B cell (primary cell): ENCODE measurements at regions not wholly inside any gene's neighbourhood (a gene's known extent, or its start where the extent isn't known, plus 50 kb on each side); places are given as distances from the start of the nearest gene placed in this dataset.

ENCODE experiments used
- ATAC-seq: fragments of 200-7000 bp; cut with Tn5 transposase; one replicate; pipeline ENCODE4 v1.10.0; 2021; ENCODE audit warnings: low read depth, mild to moderate bottlenecking, moderate number of reproducible peaks, moderate library complexity
- CTCF ChIA-PET: fragments of 350-600 bp; sonication (Branson Sonifier 250); formaldehyde crosslinking; loops from one replicate; lab custom pipeline; 2021; ENCODE audit warnings: antibody characterized with exemption, inconsistent platforms; lab: Charles Lee
- POLR2A ChIA-PET: fragments of 350-600 bp; sonication (Branson Sonifier 250); formaldehyde crosslinking; loops from one replicate; lab custom pipeline; 2021; ENCODE audit warnings: antibody characterized with exemption; lab: Charles Lee
- DNase-seq: peaks from one replicate; pipeline ENCODE4 v3.0.0; 2013
- H2AFZ ChIP-seq: 2 replicates; pipeline ENCODE4 v1.6.1; 2012; ENCODE audit warnings: mild to moderate bottlenecking, low read depth, low read length; ENCODE audit not compliant: insufficient read depth, poor library complexity, severe bottlenecking
- H3K27ac ChIP-seq, 2 donors: 1 replicate in 1 of 2; 2 replicates in 1 of 2; pipeline ENCODE4 v1.5.1; 2012 to 2013; ENCODE audit warnings: low read length in 2 of 2, mild to moderate bottlenecking in 2 of 2, moderate library complexity in 1 of 2
- H3K27me3 ChIP-seq, 4 experiments: fragments of 200-600 bp in 1 of 4; sonication (generic) in 1 of 4; replicated peaks in 1 of 4; 1 replicate in 2 of 4; 2 replicates in 2 of 4; pipeline versions ENCODE4 v1.6.1 to v1.7.0; 2013 to 2016; ENCODE audit warnings: low read length in 3 of 4, mild to moderate bottlenecking in 2 of 4, mixed read lengths in 1 of 4, moderate library complexity in 1 of 4; ENCODE audit not compliant: insufficient read depth in 4 of 4, control insufficient read depth in 3 of 4; ENCODE audit errors: control extremely low read depth in 1 of 4
- H3K36me3 ChIP-seq, 2 experiments: replicated peaks in 1 of 2; 1 replicate in 1 of 2; 2 replicates in 1 of 2; pipeline versions ENCODE4 v1.6.1 to v1.7.1; 2013; ENCODE audit warnings: low read length in 1 of 2; ENCODE audit not compliant: insufficient read depth in 2 of 2, control insufficient read depth in 1 of 2; ENCODE audit errors: control extremely low read depth in 1 of 2, extremely low read depth in 1 of 2
- H3K4me1 ChIP-seq, 2 donors: fragments of 200-600 bp in 1 of 2; sonication (generic) in 1 of 2; 1 replicate in 1 of 2; 2 replicates in 1 of 2; pipeline versions ENCODE4 v1.5.1 to v1.6.1; 2013 to 2017; ENCODE audit warnings: low read length in 2 of 2; ENCODE audit not compliant: control insufficient read depth in 2 of 2, insufficient read depth in 2 of 2
- H3K4me2 ChIP-seq: replicated peaks from 2 replicates; pipeline ENCODE3; 2012; ENCODE audit warnings: mild to moderate bottlenecking, low read depth, low read length; ENCODE audit not compliant: poor library complexity, severe bottlenecking
- H3K4me3 ChIP-seq, 5 experiments: fragments of 200-600 bp in 1 of 5; sonication (generic) in 1 of 5; 1 replicate in 3 of 5; 2 replicates in 2 of 5; pipeline versions ENCODE4 v1.5.1 to v1.7.0; 2011 to 2016; ENCODE audit warnings: low read length in 4 of 5, mild to moderate bottlenecking in 4 of 5, low read depth in 2 of 5, control low read depth in 1 of 5, moderate library complexity in 1 of 5; ENCODE audit not compliant: insufficient read depth in 1 of 5; ENCODE audit errors: control extremely low read depth in 1 of 5, extremely low read depth in 1 of 5
- H3K79me2 ChIP-seq: fragments of 200-600 bp; sonication (generic); one replicate; pipeline ENCODE4 v1.6.0; 2016; ENCODE audit warnings: low read length; ENCODE audit not compliant: control insufficient read depth, insufficient read depth
- H3K9ac ChIP-seq: fragments of 200-600 bp; sonication (generic); 2 replicates; pipeline ENCODE4 v1.6.1; 2017; ENCODE audit warnings: mild to moderate bottlenecking, low read length, moderate library complexity
- H3K9me3 ChIP-seq, 3 donors: one replicate each; pipeline versions ENCODE4 v1.6.1 to v1.7.1; 2013; ENCODE audit warnings: low read length in 2 of 3; ENCODE audit not compliant: control insufficient read depth in 2 of 3, insufficient read depth in 1 of 3; ENCODE audit errors: control extremely low read depth in 1 of 3
- H4K20me1 ChIP-seq: 2 replicates; pipeline ENCODE4 v1.6.0; 2012; ENCODE audit warnings: mild to moderate bottlenecking, low read length; ENCODE audit not compliant: insufficient read depth, control insufficient read depth, poor library complexity, severe bottlenecking
- H3K27ac Mint-ChIP-seq: one replicate; pipeline ENCODE4 v1.8.0; 2021; ENCODE audit warnings: mixed read lengths
- H3K27me3 Mint-ChIP-seq: one replicate; pipeline ENCODE4 v1.8.0; 2021; ENCODE audit warnings: mixed read lengths
- H3K4me1 Mint-ChIP-seq: one replicate; pipeline ENCODE4 v1.8.0; 2021; ENCODE audit warnings: mixed read lengths
- H3K4me3 Mint-ChIP-seq: one replicate; pipeline ENCODE4 v1.8.0; 2021; ENCODE audit warnings: mixed read lengths
- H3K9me3 Mint-ChIP-seq: one replicate; pipeline ENCODE4 v1.8.0; 2022; ENCODE audit warnings: mixed read lengths; ENCODE audit not compliant: insufficient read depth
- CTCF ChIP-seq: fragments of 200-600 bp; IDR thresholded peaks from one replicate; pipeline ENCODE4 v1.8.0; 2022; ENCODE audit warnings: antibody characterized with exemption, mild to moderate bottlenecking
- EZH2 ChIP-seq: IDR thresholded peaks from 2 replicates; pipeline ENCODE4 v1.6.1; 2012; ENCODE audit warnings: borderline replicate concordance, low read depth, mild to moderate bottlenecking, moderate library complexity, low read length; ENCODE audit not compliant: insufficient read depth, poor library complexity, severe bottlenecking
- intact Hi-C: fragments of 100-400 bp; cut with micrococcal nuclease; formaldehyde crosslinking; loops from one replicate; pipeline ENCODE4 v1.10.0; 2022

GRCh38 chr5:82835488-82835887 is 241.7 kb downstream of the TMEM167A start:
- H3K9me3 Mint-ChIP-seq = no peaks in the 10 kb centered on the region
- Histone ChIP-seq H3K4me3 (no peak overlapping the region), H3K27me3 (no peaks in the 10 kb centered on the region), H3K9ac (no peak overlapping the region), H3K4me2 (no peak overlapping the region), H4K20me1 (no peaks in the 10 kb centered on the region), H3K36me3 (no peaks in the 10 kb centered on the region), H2AFZ (no peak overlapping the region), H3K9me3 (peaks cover 0 to 9% (median 0%) of the 10 kb centered on the region in 3 donors), H3K79me2 (no peaks in the 10 kb centered on the region), H3K27ac (no peak overlapping the region), H3K4me1 (no peaks in the 10 kb centered on the region)
- ChIA-PET CTCF (no interaction called here), POLR2A (no interaction called here)
- DNase-seq (no peak), ATAC-seq (no peak)
- TF ChIP-seq EZH2 (no peak), CTCF (no peak)
- intact Hi-C loops = no loop called here
- no peaks in the 10 kb centered on the region for H3K4me1 Mint-ChIP-seq
- H3K4me3 Mint-ChIP-seq = no peak overlapping the region
- H3K27me3 Mint-ChIP-seq = no peaks in the 10 kb centered on the region
- H3K27ac Mint-ChIP-seq = no peak overlapping the region

GRCh38 chr5:82834151-82834550 is 243.0 kb downstream of the TMEM167A start:
- no peak overlapping the region for H3K27ac Mint-ChIP-seq

More at GRCh38 chr5:82834151-82834550, 243.0 kb downstream of the TMEM167A start:
- POLR2A ChIA-PET = no interaction called here
- Histone ChIP-seq H3K4me3 (no peak overlapping the region), H3K79me2 (no peaks in the 10 kb centered on the region), H3K27me3 (no peaks in the 10 kb centered on the region), H2AFZ (no peak overlapping the region), H3K9ac (no peak overlapping the region), H3K36me3 (no peaks in the 10 kb centered on the region), H3K27ac (no peak overlapping the region), H3K4me2 (no peak overlapping the region), H3K9me3 (peaks cover 0 to 9% (median 0%) of the 10 kb centered on the region in 3 donors), H4K20me1 (no peaks in the 10 kb centered on the region), H3K4me1 (no peaks in the 10 kb centered on the region)
- no peak overlapping the region for H3K4me3 Mint-ChIP-seq
- no peak for DNase-seq
- CTCF ChIA-PET = no interaction called here
- no peak for ATAC-seq
- no peak for TF ChIP-seq EZH2
- TF ChIP-seq CTCF = no peak
- H3K27me3 Mint-ChIP-seq = no peaks in the 10 kb centered on the region
- intact Hi-C loops = no loop called here
- H3K4me1 Mint-ChIP-seq = no peaks in the 10 kb centered on the region
- H3K9me3 Mint-ChIP-seq = no peaks in the 10 kb centered on the region
